ENCODE measurements at regions not wholly inside any gene's neighbourhood (a gene's known extent, or its start where the extent isn't known, plus 50 kb on each side); places are given as distances from the start of the nearest gene placed in this dataset.

DNA sequence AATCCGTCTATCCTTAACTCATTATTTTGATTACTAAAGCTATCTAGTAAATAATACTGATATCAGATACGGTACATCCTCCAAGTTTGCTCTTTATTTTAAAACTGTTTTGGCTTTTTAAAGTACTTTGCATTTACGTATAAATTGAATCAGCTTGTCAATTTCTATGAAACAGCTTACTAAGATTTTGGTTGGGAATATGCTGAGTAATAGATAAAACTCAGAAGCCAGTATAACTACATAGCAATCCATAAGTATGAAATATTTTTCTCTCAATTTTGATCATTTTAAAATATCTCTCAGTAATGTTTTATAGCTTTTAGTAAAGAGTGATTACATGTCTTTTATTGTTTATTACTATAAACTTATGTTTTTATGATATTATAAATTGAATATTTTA lies 116.2 kb upstream of the SOX11 start:
- Histone ChIP-seq H3K27me3 (no peaks in the 10 kb centered on the region), H4K20me1 (no peaks in the 10 kb centered on the region), H3K27ac (no peak overlapping the region), H3K4me2 (no peak overlapping the region), H3K4me1 (no peaks in the 10 kb centered on the region), H3K4me3 (no peak overlapping the region), H3K9me3 (no peaks in the 10 kb centered on the region), H3K9ac (no peak overlapping the region), H3K36me3 (no peaks in the 10 kb centered on the region)
- no peak for TF ChIP-seq Cebpa-rat (IDR thresholded peaks at IDR 0.05)

DNA sequence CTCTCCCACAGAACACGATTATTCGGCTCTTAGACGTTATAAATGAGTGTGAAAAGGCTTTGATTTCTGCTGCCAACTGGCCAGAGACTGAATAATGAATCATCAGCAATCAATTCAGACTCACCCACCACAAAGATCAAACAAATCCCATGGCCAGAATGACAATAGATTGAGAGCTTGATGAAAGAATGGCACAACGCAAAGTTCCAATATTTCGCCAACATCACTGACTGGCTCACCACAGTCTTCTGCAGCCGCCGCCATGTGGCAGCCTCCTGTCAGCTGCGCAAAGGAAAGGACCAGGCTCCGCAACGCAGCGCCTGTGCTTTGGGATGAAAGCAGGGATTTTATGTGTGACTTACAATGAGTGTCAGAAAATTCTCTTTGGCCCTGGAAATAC lies 104.4 kb upstream of the SOX11 start:
- Histone ChIP-seq H3K4me3 (no peak overlapping the region), H3K27ac (no peak overlapping the region), H3K9me3 (no peaks in the 10 kb centered on the region), H3K9ac (no peak overlapping the region), H3K4me1 (no peaks in the 10 kb centered on the region), H3K36me3 (no peaks in the 10 kb centered on the region), H3K27me3 (no peaks in the 10 kb centered on the region), H3K4me2 (no peak overlapping the region), H4K20me1 (no peaks in the 10 kb centered on the region)
- no peak for TF ChIP-seq Cebpa-rat (IDR thresholded peaks at IDR 0.05)

DNA sequence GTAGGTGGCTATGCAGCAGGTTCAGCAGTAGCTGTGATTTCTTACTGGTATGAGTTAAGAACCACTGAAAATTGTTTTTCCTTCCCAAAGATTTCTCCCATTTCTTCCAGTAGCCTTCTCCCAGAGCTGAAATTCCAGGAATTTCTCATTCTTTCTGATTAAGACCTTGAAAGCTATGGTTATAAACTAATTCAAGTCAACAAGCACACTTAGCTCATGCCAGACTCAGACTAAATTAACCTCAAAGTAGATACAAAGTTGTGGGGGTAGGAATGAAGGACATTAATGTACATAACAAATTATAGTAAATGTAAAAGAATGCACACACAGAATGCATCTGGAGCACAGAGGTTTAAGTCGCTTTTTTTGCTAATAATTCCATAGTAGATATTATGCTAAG lies 103.6 kb upstream of the SOX11 start:
- H3K4me1 ChIP-seq: no peaks in the 10 kb centered on the region
- H4K20me1 ChIP-seq: no peaks in the 10 kb centered on the region
- H3K9me3 ChIP-seq: no peaks in the 10 kb centered on the region
- TF ChIP-seq Cebpa-rat (IDR thresholded peaks at IDR 0.05): no peak
- no peak overlapping the region for H3K9ac ChIP-seq
- no peaks in the 10 kb centered on the region for H3K27me3 ChIP-seq
- no peak overlapping the region for H3K27ac ChIP-seq
- H3K4me3 ChIP-seq: no peak overlapping the region
- H3K36me3 ChIP-seq: no peaks in the 10 kb centered on the region
- no peak overlapping the region for H3K4me2 ChIP-seq

DNA sequence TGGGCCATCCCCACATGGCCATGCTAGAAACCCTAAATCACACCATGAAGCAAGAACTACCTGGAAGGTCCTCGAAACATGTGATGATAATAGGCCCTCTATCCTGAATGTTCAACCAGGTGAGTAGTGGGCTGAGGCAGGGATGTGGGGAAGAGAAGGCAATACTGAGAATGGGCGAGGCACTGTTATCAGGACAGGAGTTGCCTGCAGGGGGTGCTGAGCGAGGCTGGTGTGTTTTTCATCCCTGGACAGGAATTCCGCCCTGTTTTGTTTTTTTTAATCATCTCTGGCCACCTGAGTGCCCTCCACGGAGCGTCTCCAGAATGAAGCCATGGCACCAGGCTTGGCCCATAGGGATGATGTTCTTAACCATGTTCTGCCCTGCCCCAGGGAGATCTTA lies 103.0 kb upstream of the SOX11 start:
- Histone ChIP-seq H3K4me1 (no peaks in the 10 kb centered on the region), H3K9me3 (no peaks in the 10 kb centered on the region), H3K27me3 (no peaks in the 10 kb centered on the region), H3K27ac (no peak overlapping the region), H4K20me1 (no peaks in the 10 kb centered on the region), H3K36me3 (no peaks in the 10 kb centered on the region), H3K4me3 (no peak overlapping the region), H3K4me2 (no peak overlapping the region), H3K9ac (no peak overlapping the region)
- no peak for TF ChIP-seq Cebpa-rat (IDR thresholded peaks at IDR 0.05)

DNA sequence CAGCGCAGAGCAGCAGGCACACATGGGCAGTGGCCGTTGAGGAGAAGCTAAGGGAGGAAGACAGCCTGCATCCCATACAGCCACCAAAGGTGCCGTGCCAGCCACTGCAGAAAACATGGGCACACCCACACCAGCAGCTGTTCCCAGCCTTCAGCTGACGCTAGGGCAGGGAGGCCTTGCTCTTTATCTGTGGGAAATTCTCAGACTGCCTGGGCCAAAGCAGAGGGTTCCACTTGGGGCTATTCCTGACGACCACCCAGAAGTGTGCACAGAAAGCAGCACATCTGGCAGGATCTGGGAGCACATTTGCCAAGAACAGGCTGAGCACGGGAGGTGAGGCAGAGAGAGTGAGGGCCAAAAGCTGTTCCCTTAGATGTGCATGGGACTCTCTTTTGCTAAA lies 101.3 kb upstream of the SOX11 start:
- Histone ChIP-seq H3K9me3 (no peaks in the 10 kb centered on the region), H3K27ac (no peak overlapping the region), H3K4me2 (no peak overlapping the region), H3K4me1 (no peaks in the 10 kb centered on the region), H3K27me3 (no peaks in the 10 kb centered on the region), H3K36me3 (no peaks in the 10 kb centered on the region), H3K4me3 (no peak overlapping the region), H3K9ac (no peak overlapping the region), H4K20me1 (no peaks in the 10 kb centered on the region)
- no peak for TF ChIP-seq Cebpa-rat (IDR thresholded peaks at IDR 0.05)

DNA sequence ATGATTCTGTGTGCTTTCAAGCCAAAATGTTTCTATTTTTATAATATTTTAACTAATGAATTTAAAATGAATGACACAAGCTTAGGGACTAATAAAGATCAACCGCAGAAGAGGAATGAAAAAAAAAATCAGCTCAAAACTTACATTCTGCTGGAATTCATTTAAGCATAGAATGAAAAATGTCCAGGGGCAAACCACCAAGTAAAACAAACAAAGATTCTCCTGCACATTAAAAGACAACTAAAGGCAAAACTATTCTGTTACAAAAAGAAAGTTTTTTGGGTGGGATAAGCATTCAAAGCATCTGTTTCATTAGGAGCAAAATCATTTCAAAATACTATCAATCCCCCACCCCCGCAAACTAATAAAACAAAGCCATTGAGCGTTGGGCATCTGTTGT lies 99.3 kb upstream of the SOX11 start:
- Histone ChIP-seq H3K36me3 (no peaks in the 10 kb centered on the region), H3K4me1 (no peaks in the 10 kb centered on the region), H4K20me1 (no peaks in the 10 kb centered on the region), H3K27me3 (no peaks in the 10 kb centered on the region), H3K27ac (no peak overlapping the region), H3K9me3 (no peaks in the 10 kb centered on the region), H3K4me2 (no peak overlapping the region), H3K4me3 (no peak overlapping the region), H3K9ac (no peak overlapping the region)
- no peak for TF ChIP-seq Cebpa-rat (IDR thresholded peaks at IDR 0.05)

DNA sequence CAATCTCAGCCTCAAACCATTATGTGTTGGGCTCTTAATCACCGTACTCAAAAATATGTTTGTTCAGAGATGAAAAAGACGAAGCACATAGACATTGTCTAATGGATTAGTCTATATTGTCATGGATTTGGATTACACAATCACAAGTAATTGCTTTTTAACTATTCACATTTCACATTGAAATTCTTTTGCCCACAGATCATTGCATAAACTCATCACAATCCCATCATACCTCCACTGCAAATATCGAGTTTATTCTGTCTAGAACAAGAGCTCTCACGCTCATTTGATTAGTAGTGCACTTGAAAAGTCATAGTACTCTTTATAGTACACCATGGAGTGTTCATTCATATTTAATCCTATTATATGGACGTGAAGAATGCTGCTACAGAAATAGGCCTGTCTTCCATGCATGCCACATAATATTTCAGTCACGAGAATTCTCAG lies 97.9 kb upstream of the SOX11 start:
- no peaks in the 10 kb centered on the region for H4K20me1 ChIP-seq
- TF ChIP-seq Cebpa-rat (IDR thresholded peaks at IDR 0.05): no peak
- H3K27ac ChIP-seq: no peak overlapping the region
- no peak overlapping the region for H3K4me2 ChIP-seq
- H3K4me3 ChIP-seq: no peak overlapping the region
- no peaks in the 10 kb centered on the region for H3K4me1 ChIP-seq
- no peaks in the 10 kb centered on the region for H3K9me3 ChIP-seq
- no peak overlapping the region for H3K9ac ChIP-seq
- no peaks in the 10 kb centered on the region for H3K36me3 ChIP-seq
- no peaks in the 10 kb centered on the region for H3K27me3 ChIP-seq

DNA sequence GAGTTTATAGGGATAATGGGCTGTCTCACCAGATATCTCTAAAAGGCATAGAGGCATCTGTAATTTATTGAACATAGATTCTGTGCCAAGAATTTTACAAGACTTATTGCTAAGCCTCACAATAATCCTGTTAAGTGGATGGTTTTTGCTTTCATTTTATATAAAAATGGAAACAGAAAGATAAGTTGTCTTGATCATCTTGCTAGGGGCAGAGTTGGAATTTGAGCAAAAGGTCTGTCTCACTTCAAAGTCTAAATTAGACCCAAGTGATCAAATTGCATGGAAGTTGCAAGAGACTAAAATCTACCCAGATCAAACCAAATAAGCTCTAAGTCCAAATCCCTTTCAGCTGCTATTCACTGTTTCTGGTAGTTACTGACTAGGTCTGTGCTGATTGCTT lies 95.3 kb upstream of the SOX11 start:
- H3K4me1 ChIP-seq: no peaks in the 10 kb centered on the region
- H3K9ac ChIP-seq: no peak overlapping the region
- no peak for TF ChIP-seq Cebpa-rat (IDR thresholded peaks at IDR 0.05)
- H3K4me2 ChIP-seq: no peak overlapping the region
- H3K9me3 ChIP-seq: no peaks in the 10 kb centered on the region
- no peaks in the 10 kb centered on the region for H3K27me3 ChIP-seq
- H3K4me3 ChIP-seq: no peak overlapping the region
- no peaks in the 10 kb centered on the region for H4K20me1 ChIP-seq
- no peaks in the 10 kb centered on the region for H3K36me3 ChIP-seq
- no peak overlapping the region for H3K27ac ChIP-seq

DNA sequence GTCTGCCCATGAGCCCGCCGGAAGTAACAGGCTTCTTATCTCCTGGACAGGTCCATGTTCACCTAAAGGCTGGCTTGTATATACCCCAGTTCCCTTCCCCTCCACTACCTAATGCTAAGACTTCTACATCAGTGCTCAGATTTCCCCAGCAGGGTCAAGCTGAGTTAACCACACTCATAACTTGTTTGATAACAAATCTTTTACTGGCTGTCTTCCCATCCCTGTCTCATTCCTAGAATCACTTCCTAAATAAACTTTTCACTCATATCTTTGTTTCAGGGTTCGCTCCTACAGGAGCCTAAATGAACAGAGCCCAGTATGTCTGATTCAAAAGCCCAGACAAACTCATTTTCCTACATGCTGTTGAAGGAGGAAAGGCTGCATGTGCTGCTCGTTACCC lies 94.0 kb upstream of the SOX11 start:
- no peaks in the 10 kb centered on the region for H3K4me1 ChIP-seq
- no peaks in the 10 kb centered on the region for H3K9me3 ChIP-seq
- no peak overlapping the region for H3K9ac ChIP-seq
- H3K4me2 ChIP-seq: no peak overlapping the region
- H4K20me1 ChIP-seq: no peaks in the 10 kb centered on the region
- no peak overlapping the region for H3K27ac ChIP-seq
- no peaks in the 10 kb centered on the region for H3K36me3 ChIP-seq
- no peak overlapping the region for H3K4me3 ChIP-seq
- no peak for TF ChIP-seq Cebpa-rat (IDR thresholded peaks at IDR 0.05)
- no peaks in the 10 kb centered on the region for H3K27me3 ChIP-seq

DNA sequence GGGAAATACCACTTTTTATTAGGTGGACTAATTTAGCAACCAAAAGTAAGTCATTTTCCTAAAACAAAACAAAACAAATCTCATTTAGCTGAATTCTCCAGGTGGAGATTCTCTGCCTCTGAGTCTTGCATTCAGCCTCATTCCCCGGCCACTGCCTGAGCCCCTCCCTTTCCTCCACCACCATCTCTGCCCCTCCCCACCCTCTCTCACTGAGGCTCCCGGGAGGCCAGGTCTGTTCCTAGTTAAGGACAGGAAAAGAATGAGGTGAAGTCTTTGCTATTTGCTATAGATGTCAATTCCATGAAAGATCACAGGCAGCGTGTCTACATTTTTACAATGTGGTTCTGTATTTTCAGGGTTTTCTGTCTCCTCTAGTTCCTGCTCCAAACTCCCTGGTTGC lies 83.0 kb upstream of the SOX11 start:
- Histone ChIP-seq H3K4me1 (no peaks in the 10 kb centered on the region), H3K9me3 (peaks cover 5% of the 10 kb centered on the region; the same call in 1 of the 2 replicates), H3K4me2 (no peak overlapping the region), H4K20me1 (no peaks in the 10 kb centered on the region), H3K27ac (no peak overlapping the region), H3K4me3 (no peak overlapping the region), H3K27me3 (no peaks in the 10 kb centered on the region), H3K9ac (no peak overlapping the region), H3K36me3 (no peaks in the 10 kb centered on the region)
- TF ChIP-seq Cebpa-rat (IDR thresholded peaks at IDR 0.05): no peak

DNA sequence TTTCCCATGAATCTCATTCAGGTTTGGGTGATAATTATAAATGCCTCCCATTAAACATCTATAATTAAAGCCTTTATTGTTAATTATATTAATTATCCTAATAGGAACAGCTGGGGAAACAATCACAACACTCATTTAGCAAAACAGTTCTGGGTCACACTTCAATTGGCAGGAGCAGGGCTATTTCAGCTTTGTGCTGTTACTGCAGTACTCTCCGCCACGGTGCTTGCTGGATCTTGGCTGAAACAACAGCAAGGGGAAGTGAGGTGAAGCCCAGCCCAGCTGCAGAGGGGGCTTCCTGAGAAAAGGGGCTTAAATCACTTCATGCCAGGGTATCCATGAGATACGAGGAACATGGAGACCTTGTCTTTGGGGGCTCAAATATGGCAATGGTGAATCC lies 79.5 kb upstream of the SOX11 start:
- Histone ChIP-seq H3K27me3 (no peaks in the 10 kb centered on the region), H3K9ac (no peak overlapping the region), H3K4me1 (no peaks in the 10 kb centered on the region), H4K20me1 (no peaks in the 10 kb centered on the region), H3K9me3 (peaks cover 5% of the 10 kb centered on the region; the same call in 1 of the 2 replicates), H3K4me3 (no peak overlapping the region), H3K36me3 (no peaks in the 10 kb centered on the region), H3K4me2 (no peak overlapping the region), H3K27ac (no peak overlapping the region)
- TF ChIP-seq Cebpa-rat (IDR thresholded peaks at IDR 0.05): no peak
